DND-41 (cell line): ENCODE measurements at regions not wholly inside any gene's neighbourhood (a gene's known extent, or its start where the extent isn't known, plus 50 kb on each side); places are given as distances from the start of the nearest gene placed in this dataset.

Source experiments
- EZH2 ChIP-seq: IDR thresholded peaks from 3 replicates; pipeline ENCODE4 v1.6.1; 2012; ENCODE audit warnings: borderline replicate concordance, low read depth, mild to moderate bottlenecking, moderate library complexity, low read length, inconsistent platforms; ENCODE audit not compliant: severe bottlenecking
- TF ChIP-seq, protein P1 (sequence below): IDR thresholded peaks from 2 replicates; pipeline ENCODE4 v1.5.1; 2012; ENCODE audit warnings: borderline replicate concordance, low read length, moderate library complexity, mild to moderate bottlenecking; ENCODE audit not compliant: poor library complexity, severe bottlenecking; ENCODE audit errors: extremely low read depth

DNA sequence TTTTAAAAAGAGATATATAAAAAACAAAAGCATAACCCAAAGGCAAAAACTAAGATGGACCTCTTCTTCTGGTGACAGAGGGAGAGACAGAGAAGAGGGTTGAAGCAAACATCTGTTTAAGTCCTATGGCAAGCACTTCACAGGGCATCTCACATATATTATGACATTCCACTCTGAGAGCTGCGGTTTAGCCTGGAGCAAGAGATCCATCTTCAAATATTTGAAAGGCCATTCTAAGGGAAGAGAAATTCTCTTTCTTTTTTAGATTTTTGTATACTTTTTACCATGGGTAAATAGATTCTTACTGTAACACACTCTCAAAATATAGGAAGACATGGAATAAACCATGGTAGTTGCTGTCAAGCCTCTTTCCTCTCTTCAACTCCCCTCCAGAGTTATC, 204.1 kb downstream of the GXYLT1 start:
- TF ChIP-seq, protein P1, sequence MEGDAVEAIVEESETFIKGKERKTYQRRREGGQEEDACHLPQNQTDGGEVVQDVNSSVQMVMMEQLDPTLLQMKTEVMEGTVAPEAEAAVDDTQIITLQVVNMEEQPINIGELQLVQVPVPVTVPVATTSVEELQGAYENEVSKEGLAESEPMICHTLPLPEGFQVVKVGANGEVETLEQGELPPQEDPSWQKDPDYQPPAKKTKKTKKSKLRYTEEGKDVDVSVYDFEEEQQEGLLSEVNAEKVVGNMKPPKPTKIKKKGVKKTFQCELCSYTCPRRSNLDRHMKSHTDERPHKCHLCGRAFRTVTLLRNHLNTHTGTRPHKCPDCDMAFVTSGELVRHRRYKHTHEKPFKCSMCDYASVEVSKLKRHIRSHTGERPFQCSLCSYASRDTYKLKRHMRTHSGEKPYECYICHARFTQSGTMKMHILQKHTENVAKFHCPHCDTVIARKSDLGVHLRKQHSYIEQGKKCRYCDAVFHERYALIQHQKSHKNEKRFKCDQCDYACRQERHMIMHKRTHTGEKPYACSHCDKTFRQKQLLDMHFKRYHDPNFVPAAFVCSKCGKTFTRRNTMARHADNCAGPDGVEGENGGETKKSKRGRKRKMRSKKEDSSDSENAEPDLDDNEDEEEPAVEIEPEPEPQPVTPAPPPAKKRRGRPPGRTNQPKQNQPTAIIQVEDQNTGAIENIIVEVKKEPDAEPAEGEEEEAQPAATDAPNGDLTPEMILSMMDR = no peak
- TF ChIP-seq EZH2 = no peak
